Suprapubic skin (tissue), 3 donors: ENCODE measurements at regions not wholly inside any gene's neighbourhood (a gene's known extent, or its start where the extent isn't known, plus 50 kb on each side); places are given as distances from the start of the nearest gene placed in this dataset.

Experiments used
- POLR2A ChIP-seq, 2 donors: fragments of 450-650 bp; IDR thresholded peaks; one replicate each; pipeline ENCODE4 v1.6.1; 2017; ENCODE audit warnings: antibody characterized with exemption in 2 of 2, mild to moderate bottlenecking in 2 of 2, moderate library complexity in 2 of 2
- TF ChIP-seq, protein P1 (sequence below), 2 donors: fragments of 200-600 bp in 1 of 2; fragments of 450-650 bp in 1 of 2; sonication (generic) in 1 of 2; IDR thresholded peaks; one replicate each; pipeline ENCODE4 v1.5.1; 2016 to 2019; ENCODE audit warnings: antibody characterized with exemption in 2 of 2, mild to moderate bottlenecking in 1 of 2, moderate library complexity in 1 of 2

DNA sequence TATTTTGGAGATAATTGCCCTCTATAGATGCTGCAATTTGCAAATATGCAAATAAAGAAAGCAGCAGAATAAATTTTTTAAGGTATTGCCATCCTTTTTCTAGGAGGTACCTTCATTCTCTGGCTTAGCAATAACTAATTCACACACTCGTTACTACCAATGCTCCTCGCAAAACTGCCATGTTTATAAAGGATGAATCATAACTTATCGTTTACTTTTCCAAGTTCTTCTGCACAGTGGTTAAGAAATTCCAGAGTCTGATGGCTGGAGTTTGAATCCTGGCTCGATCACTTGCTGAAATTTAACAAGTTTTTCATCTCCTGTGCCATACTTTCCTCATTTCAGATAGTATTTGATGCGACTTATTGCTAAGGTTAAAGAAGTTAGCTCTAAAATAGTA lies 708.6 kb upstream of the KLHL1 start:
- TF ChIP-seq, protein P1, sequence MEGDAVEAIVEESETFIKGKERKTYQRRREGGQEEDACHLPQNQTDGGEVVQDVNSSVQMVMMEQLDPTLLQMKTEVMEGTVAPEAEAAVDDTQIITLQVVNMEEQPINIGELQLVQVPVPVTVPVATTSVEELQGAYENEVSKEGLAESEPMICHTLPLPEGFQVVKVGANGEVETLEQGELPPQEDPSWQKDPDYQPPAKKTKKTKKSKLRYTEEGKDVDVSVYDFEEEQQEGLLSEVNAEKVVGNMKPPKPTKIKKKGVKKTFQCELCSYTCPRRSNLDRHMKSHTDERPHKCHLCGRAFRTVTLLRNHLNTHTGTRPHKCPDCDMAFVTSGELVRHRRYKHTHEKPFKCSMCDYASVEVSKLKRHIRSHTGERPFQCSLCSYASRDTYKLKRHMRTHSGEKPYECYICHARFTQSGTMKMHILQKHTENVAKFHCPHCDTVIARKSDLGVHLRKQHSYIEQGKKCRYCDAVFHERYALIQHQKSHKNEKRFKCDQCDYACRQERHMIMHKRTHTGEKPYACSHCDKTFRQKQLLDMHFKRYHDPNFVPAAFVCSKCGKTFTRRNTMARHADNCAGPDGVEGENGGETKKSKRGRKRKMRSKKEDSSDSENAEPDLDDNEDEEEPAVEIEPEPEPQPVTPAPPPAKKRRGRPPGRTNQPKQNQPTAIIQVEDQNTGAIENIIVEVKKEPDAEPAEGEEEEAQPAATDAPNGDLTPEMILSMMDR (IDR thresholded peaks at IDR 0.05) = no peak
- TF ChIP-seq POLR2A (IDR thresholded peaks at IDR 0.05) = no peak
